Stimulated activated CD4-positive, alpha-beta T cell treated with anti-CD3 and anti-CD28 coated beads, Interleukin-4, amount 100 ng/mL, for 24 hours (primary cell): ENCODE measurements at regions not wholly inside any gene's neighbourhood (a gene's known extent, or its start where the extent isn't known, plus 50 kb on each side); places are given as distances from the start of the nearest gene placed in this dataset.

ENCODE experiments used
- DNase-seq: peaks from one replicate; pipeline ENCODE4 v3.0.0-alpha.2; 2020

- DNase-seq, result no peak
Observed at GRCh38 chr2:42848726-42849290, 56.4 kb upstream of the HAAO start.

- no peak for DNase-seq
Observed at GRCh38 chr2:42848265-42848664, 55.9 kb upstream of the HAAO start.

- DNase-seq, result no peak
Observed at GRCh38 chr2:42847596-42848151, 55.3 kb upstream of the HAAO start.

- DNase-seq, result no peak
Observed at GRCh38 chr2:42846932-42847595, 54.7 kb upstream of the HAAO start.

GRCh38 chr2:42846026-42846425, 53.6 kb upstream of the HAAO start:
- no peak for DNase-seq

DNA sequence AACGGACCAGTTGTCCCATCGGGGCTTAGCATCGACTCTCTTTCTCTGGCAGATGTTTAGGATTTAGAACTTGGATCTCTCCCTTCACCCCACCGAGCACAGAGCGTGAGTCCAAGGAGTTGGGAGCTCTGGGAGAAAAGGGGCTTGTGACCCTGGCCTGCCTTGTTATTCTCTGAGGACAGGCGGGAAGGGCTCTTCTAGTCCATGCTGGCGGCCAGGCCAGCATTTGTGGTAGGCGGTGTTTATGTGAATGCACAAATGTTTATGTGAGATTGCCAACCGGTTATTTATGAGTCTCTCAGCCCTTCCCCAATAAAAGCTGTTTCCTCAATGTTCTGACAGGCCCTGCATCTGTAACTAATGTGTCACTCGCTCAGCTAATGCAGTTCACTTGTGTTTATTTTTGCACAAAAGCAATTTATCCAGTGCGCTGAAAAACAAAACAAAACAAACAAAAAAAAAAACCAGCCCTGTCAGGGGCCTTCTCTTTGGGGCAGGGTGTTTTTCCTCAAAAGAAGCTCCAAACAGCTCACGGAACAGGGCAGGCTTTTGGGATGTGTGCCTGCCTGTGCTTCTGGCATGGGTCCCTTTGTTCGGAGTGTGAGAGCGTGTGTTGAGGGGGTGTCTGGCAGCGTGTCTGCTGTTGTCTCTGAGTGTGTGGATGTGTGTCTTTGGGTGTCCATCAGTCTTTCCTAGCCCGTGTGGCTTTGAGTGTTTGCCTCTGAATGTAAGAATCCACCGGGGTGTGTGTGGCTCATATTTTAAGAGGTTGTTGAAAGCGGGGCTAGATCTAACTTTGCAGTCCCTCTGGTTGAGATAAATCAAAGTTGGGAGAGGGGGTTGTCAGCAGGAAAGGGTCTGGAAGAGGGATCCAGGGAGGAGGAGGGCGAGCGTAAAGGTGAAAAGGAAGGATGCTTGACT, 52.8 kb upstream of the HAAO start:
- no peak for DNase-seq

DNA sequence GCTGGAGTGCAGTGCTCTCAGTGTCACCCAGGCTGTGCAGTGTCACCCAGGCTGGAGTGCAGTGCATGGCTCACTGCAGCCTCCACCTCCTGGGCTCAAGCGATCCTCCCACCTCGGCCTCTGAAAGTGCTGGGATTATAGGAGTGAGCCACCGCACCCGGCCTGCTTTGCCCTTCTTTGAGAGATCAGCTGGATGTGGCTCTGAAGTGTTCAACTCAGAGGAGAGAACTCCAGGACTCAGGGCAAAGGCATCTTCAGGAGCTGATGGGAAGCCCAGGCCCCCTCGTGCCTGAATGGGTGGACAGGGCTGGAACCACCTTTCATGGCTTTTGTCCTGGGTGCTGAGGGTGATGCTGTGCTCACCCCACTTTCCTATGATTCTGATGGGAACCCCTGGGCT, 52.0 kb upstream of the HAAO start:
- DNase-seq, result no peak

DNA sequence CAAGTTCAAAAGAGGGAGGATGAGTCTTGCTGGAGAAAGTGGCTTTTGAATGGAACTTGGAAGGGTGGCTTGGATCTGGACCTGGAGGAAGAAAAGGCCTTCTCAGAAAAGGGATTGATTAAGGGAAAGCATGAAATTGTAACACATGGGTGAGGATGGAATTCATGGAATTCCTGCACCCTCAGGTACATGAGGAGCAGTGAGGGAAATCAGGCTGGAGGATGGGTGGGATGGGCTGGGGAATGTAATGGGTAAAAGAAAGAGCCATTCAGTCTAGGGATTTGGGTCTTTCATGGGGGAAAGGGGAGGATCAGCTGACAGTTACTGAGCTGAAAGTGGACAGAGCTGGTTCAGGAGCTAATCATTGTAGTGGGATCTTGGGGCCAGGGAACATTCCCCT, 51.2 kb upstream of the HAAO start:
- no peak for DNase-seq

DNA sequence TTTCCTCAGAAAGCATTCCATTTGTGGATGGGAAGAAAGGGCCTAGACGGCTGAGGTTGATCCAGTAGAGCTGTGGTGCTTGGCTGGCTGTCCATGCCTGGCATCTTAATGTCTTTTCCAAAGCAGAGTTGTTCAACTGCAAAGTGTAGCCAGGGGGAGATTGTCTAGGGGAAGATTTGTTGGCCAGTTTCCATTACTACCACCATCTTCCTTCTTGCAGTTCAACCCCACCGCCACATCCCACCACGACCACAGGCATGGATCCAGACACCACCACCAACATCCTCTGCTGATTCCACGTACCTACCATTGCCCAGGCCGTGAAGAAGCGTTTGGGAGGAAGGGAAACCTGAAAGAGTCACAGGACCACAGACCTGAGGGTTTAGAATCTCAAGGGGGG, 50.7 kb upstream of the HAAO start:
- DNase-seq, result no peak

GRCh38 chr2:42842466-42842865, 50.1 kb upstream of the HAAO start:
- no peak for DNase-seq
